ENCODE measurements at regions not wholly inside any gene's neighbourhood (a gene's known extent, or its start where the extent isn't known, plus 50 kb on each side); places are given as distances from the start of the nearest gene placed in this dataset.

- peak; percentile 5 for DNase-seq
Measured at GRCh38 chr9:107172160-107172978, 110.7 kb upstream of the RAD23B start.

GRCh38 chr9:107172979-107173347 is 110.1 kb upstream of the RAD23B start:
- no peak for DNase-seq

- DNase-seq = no peak
Measured at GRCh38 chr9:107173422-107174180, 109.5 kb upstream of the RAD23B start.

GRCh38 chr9:107174441-107174840 is 108.6 kb upstream of the RAD23B start:
- DNase-seq = no peak

GRCh38 chr9:107175041-107175440 is 108.0 kb upstream of the RAD23B start:
- DNase-seq = no peak

GRCh38 chr9:107175816-107176435 is 107.2 kb upstream of the RAD23B start:
- no peak for DNase-seq

- no peak for DNase-seq
Measured at GRCh38 chr9:107176436-107177151, 106.5 kb upstream of the RAD23B start.

GRCh38 chr9:107177243-107177839 is 105.7 kb upstream of the RAD23B start:
- DNase-seq = no peak

- no peak for DNase-seq
Measured at GRCh38 chr9:107177857-107178256, 105.2 kb upstream of the RAD23B start.

GRCh38 chr9:107178293-107178692 is 104.8 kb upstream of the RAD23B start:
- DNase-seq = no peak

GRCh38 chr9:107180206-107180605 is 102.9 kb upstream of the RAD23B start:
- no peak for DNase-seq

GRCh38 chr9:107183176-107183575 is 99.9 kb upstream of the RAD23B start:
- DNase-seq = no peak

- no peak for DNase-seq
Measured at GRCh38 chr9:107188376-107188775, 94.7 kb upstream of the RAD23B start.

GRCh38 chr9:107190061-107190935 is 92.8 kb upstream of the RAD23B start:
- DNase-seq = no peak

- no peak for DNase-seq
Measured at GRCh38 chr9:107190936-107191290, 92.2 kb upstream of the RAD23B start.

- no peak for DNase-seq
Measured at GRCh38 chr9:107193251-107193650, 89.8 kb upstream of the RAD23B start.

GRCh38 chr9:107198718-107199117 is 84.4 kb upstream of the RAD23B start:
- DNase-seq = no peak

- no peak for DNase-seq
Measured at GRCh38 chr9:107208121-107208520, 75.0 kb upstream of the RAD23B start.

GRCh38 chr9:107210775-107211174 is 72.3 kb upstream of the RAD23B start:
- no peak for DNase-seq

GRCh38 chr9:107211284-107211923 is 71.7 kb upstream of the RAD23B start:
- no peak for DNase-seq

GRCh38 chr9:107212613-107213012 is 70.5 kb upstream of the RAD23B start:
- no peak for DNase-seq

Data from GF-D8 (cell line).